K562 (cell line): ENCODE measurements at regions not wholly inside any gene's neighbourhood (a gene's known extent, or its start where the extent isn't known, plus 50 kb on each side); places are given as distances from the start of the nearest gene placed in this dataset.

Experiments used
- ATAC-seq: fragments of 200-7000 bp; cut with Tn5 transposase; 3 replicates; pipeline ENCODE4 v1.9.1; 2020; ENCODE audit warnings: moderate library complexity
- BruUV-seq: library from RNA; stranded (reverse); fragments of 400-500 nt; replicated peaks from 2 replicates; lab custom pipeline; 2021; lab: Mats Ljungman, UMichigan
- CTCF ChIA-PET: fragments of 300-600 bp; formaldehyde crosslinking; extraction: SDS; loops from one replicate; lab custom pipeline; 2021; ENCODE audit warnings: low intra/inter-chr PET ratio; lab: Yijun Ruan, JAX
- POLR2A ChIA-PET: fragments of 300-600, 350-650 bp; sonication (Branson Sonifier 250); formaldehyde crosslinking; extraction: SDS; loops from one replicate; lab custom pipeline; 2021; ENCODE audit warnings: antibody characterized with exemption, inconsistent platforms; lab: Yijun Ruan, JAX
- DNase-seq, 4 experiments: peaks; one replicate each; pipeline versions ENCODE4 v3.0.0 to v3.0.0-alpha.2; 2011 to 2018; ENCODE audit warnings: low spot score in 3 of 4, mixed read lengths in 3 of 4; ENCODE audit errors: extremely low read depth in 1 of 4
- FAIRE-seq: peaks from 2 replicates; lab custom pipeline; 2011; peaks lifted over from hg19 to GRCh38; lab: Jason Lieb, UNC
- H2AFZ ChIP-seq: 2 replicates; pipeline ENCODE4 v1.6.0; 2011; ENCODE audit warnings: low read depth, low read length, control low read depth, inconsistent platforms
- H3K27ac ChIP-seq: fragments of 200-600 bp; 3 replicates; pipeline ENCODE4 v1.8.0; 2011; ENCODE audit warnings: low read depth, mild to moderate bottlenecking, control low read depth, inconsistent platforms, low read length, moderate library complexity, mixed read lengths; ENCODE audit errors: extremely low read depth
- H3K27me3 ChIP-seq, 2 experiments: fragments of 300-600 bp in 1 of 2; 2 replicates in 1 of 2; 3 replicates in 1 of 2; pipeline versions ENCODE4 v1.6.0 to v1.8.0; 2011; ENCODE audit warnings: inconsistent platforms in 2 of 2, low read length in 2 of 2, mild to moderate bottlenecking in 1 of 2, mixed read lengths in 1 of 2, moderate library complexity in 1 of 2; ENCODE audit not compliant: control insufficient read depth in 2 of 2, insufficient read depth in 2 of 2
- H3K36me3 ChIP-seq: fragments of 300-600 bp; 3 replicates; pipeline ENCODE4 v1.8.0; 2011; ENCODE audit warnings: mild to moderate bottlenecking, low read length, inconsistent platforms; ENCODE audit not compliant: control insufficient read depth, insufficient read depth
- H3K4me1 ChIP-seq, 2 experiments: fragments of 200-600 bp in 1 of 2; replicated peaks in 1 of 2; 2 replicates in 1 of 2; 3 replicates in 1 of 2; pipeline versions ENCODE4 v1.5.1 to v1.8.0; 2011; ENCODE audit warnings: inconsistent platforms in 2 of 2, low read length in 2 of 2, mild to moderate bottlenecking in 1 of 2, mixed read lengths in 1 of 2, moderate library complexity in 1 of 2; ENCODE audit not compliant: control insufficient read depth in 2 of 2, insufficient read depth in 2 of 2
- H3K4me2 ChIP-seq: 2 replicates; pipeline ENCODE4 v1.6.1; 2011; ENCODE audit warnings: low read length, control low read depth, inconsistent platforms, mixed read lengths; ENCODE audit not compliant: insufficient read depth
- H3K4me3 ChIP-seq: fragments of 200-600 bp; sonication (generic), shearing (Covaris generic); 2 replicates; pipeline ENCODE4 v1.5.1; 2016; ENCODE audit warnings: control low read depth, inconsistent platforms
- H3K79me2 ChIP-seq: fragments of 200-600 bp; 3 replicates; pipeline ENCODE4 v1.8.0; 2011; ENCODE audit warnings: low read length, inconsistent platforms; ENCODE audit not compliant: control insufficient read depth, insufficient read depth
- H3K9ac ChIP-seq, 2 experiments: 2 replicates each; pipeline versions ENCODE4 v1.6.0 to v1.6.1; 2011; ENCODE audit warnings: low read depth in 2 of 2, low read length in 2 of 2, control low read depth in 1 of 2, inconsistent platforms in 1 of 2, mild to moderate bottlenecking in 1 of 2, mixed read lengths in 1 of 2; ENCODE audit not compliant: insufficient read depth in 1 of 2
- H3K9me1 ChIP-seq: one replicate; pipeline ENCODE4 v1.6.0; 2011; ENCODE audit warnings: inconsistent platforms, mild to moderate bottlenecking, low read length, moderate library complexity; ENCODE audit not compliant: control insufficient read depth, insufficient read depth
- H3K9me3 ChIP-seq: replicated peaks from 2 replicates; pipeline ENCODE4 v1.5.1; 2011; ENCODE audit warnings: low read depth, low read length, inconsistent platforms; ENCODE audit not compliant: control insufficient read depth, insufficient read depth
- H4K20me1 ChIP-seq: replicated peaks from 2 replicates; pipeline ENCODE4 v1.6.1; 2011; ENCODE audit warnings: low read length, inconsistent platforms, mixed read lengths; ENCODE audit not compliant: control insufficient read depth, insufficient read depth
- EP300 ChIP-seq: IDR thresholded peaks from 2 replicates; pipeline ENCODE4 v1.6.1; 2012; ENCODE audit warnings: low read length, improper control_type of control experiment
- FOXM1 ChIP-seq, 2 experiments: fragments of 450-650 bp in 1 of 2; sonication (generic) in 1 of 2; formaldehyde crosslinking in 1 of 2; IDR thresholded peaks; 2 replicates each; pipeline versions ENCODE4 v1.6.1 to v1.9.0; 2017 to 2022; ENCODE audit warnings: low read depth in 2 of 2, mild to moderate bottlenecking in 2 of 2, missing genetic modification reagents in 1 of 2, moderate library complexity in 1 of 2
- HDAC3 ChIP-seq: fragments of 450-650 bp; IDR thresholded peaks from 2 replicates; pipeline ENCODE4 v1.6.1; 2018; ENCODE audit warnings: borderline replicate concordance, mild to moderate bottlenecking, moderate library complexity; ENCODE audit not compliant: partially characterized antibody
- STAT5B ChIP-seq: fragments of 250-450 bp; sonication (Bioruptor Pico); IDR thresholded peaks from 2 replicates; pipeline ENCODE4 v1.8.0; 2021; ENCODE audit warnings: mild to moderate bottlenecking, inconsistent platforms
- TAF1 ChIP-seq: IDR thresholded peaks from 2 replicates; pipeline ENCODE4 v1.6.1; 2011; ENCODE audit warnings: mild to moderate bottlenecking, low read length, moderate library complexity; ENCODE audit not compliant: insufficient read depth, control insufficient read depth, severe bottlenecking; ENCODE audit errors: extremely low read depth
- YBX1 ChIP-seq: fragments of 450-650 bp; IDR thresholded peaks from 2 replicates; pipeline ENCODE4 v1.7.1; 2016; ENCODE audit warnings: mild to moderate bottlenecking
- ZNF407 ChIP-seq: fragments of 450-650 bp; IDR thresholded peaks from 2 replicates; pipeline ENCODE4 v1.6.1; 2016; ENCODE audit warnings: low read depth
- WGBS: fragments of 100-300 bp; shearing (Covaris generic); methylation state at CpG from one replicate; pipeline ENCODE4 v1.1.6; 2016; ENCODE audit warnings: low coverage, mixed read lengths; ENCODE audit not compliant: insufficient coverage; ENCODE audit errors: missing lambda C conversion rate; 5-methylcytosine and 5-hydroxymethylcytosine counted together
- in situ Hi-C: fragments of 300-500 bp; cut with MboI; formaldehyde crosslinking; loops from 4 replicates; pipeline ENCODE4 v1.15.0; 2018; ENCODE audit warnings: inconsistent platforms, mixed read lengths
- intact Hi-C: fragments of 100-400 bp; cut with micrococcal nuclease; formaldehyde crosslinking; loops from 2 replicates; pipeline ENCODE4 v1.14.2; 2022

GRCh38 chr5:41670216-41670615, 159.8 kb upstream of the PLCXD3 start:
- H3K9me3 ChIP-seq = no peaks in the 10 kb centered on the region
- POLR2A ChIA-PET = no interaction called here
- no peaks in the 10 kb centered on the region for H3K4me1 ChIP-seq
- H3K9ac ChIP-seq = no peak overlapping the region
- H3K4me3 ChIP-seq = no peak overlapping the region
- 4% methylated on average over 3 of the region's 3 CpGs for WGBS
- in situ Hi-C loops (no loop called here), intact Hi-C loops (no loop called here)
- no peaks in the 10 kb centered on the region for H3K36me3 ChIP-seq
- no peaks in the 10 kb centered on the region for H3K27me3 ChIP-seq
- no TSS peak for BruUV-seq
- H3K27ac ChIP-seq = no peak overlapping the region
- CTCF ChIA-PET = no interaction called here
- H3K79me2 ChIP-seq = no peaks in the 10 kb centered on the region
- TF ChIP-seq TAF1 (no peak), FOXM1 (IDR thresholded peaks at IDR 0.05; ENCODE audit: low read depth) (no peak), FOXM1 (CRISPR knock-in tag; IDR thresholded peaks at IDR 0.05; ENCODE audit: low read depth) (no peak), YBX1 (no peak), EP300 (no peak)
- H3K9me1 ChIP-seq = no peaks in the 10 kb centered on the region
- FAIRE-seq (no peak), ATAC-seq (no peak), DNase-seq (no peak)
- H4K20me1 ChIP-seq = no peaks in the 10 kb centered on the region
- H2AFZ ChIP-seq = no peak overlapping the region
- H3K4me2 ChIP-seq = no peak overlapping the region

- POLR2A ChIA-PET = no interaction called here
- Histone ChIP-seq H4K20me1 (no peaks in the 10 kb centered on the region), H3K9me3 (no peaks in the 10 kb centered on the region), H3K4me2 (no peak overlapping the region), H3K9me1 (no peaks in the 10 kb centered on the region), H3K4me1 (no peaks in the 10 kb centered on the region), H2AFZ (no peak overlapping the region), H3K4me3 (no peak overlapping the region), H3K9ac (no peak overlapping the region), H3K79me2 (no peaks in the 10 kb centered on the region), H3K27ac (no peak overlapping the region), H3K27me3 (no peaks in the 10 kb centered on the region), H3K36me3 (no peaks in the 10 kb centered on the region)
- ATAC-seq = no peak
- no peak for FAIRE-seq
- no peak for DNase-seq
- in situ Hi-C loops (no loop called here), intact Hi-C loops (no loop called here)
- CTCF ChIA-PET = no interaction called here
- BruUV-seq = no TSS peak
- WGBS = 0% methylated on average over 3 of the region's 3 CpGs
- no peak for TF ChIP-seq HDAC3
- no peak for TF ChIP-seq ZNF407
- no peak for TF ChIP-seq STAT5B (CRISPR knock-in tag)
These were observed 150.9 kb upstream of the PLCXD3 start for GRCh38 chr5:41661254-41661653.
